GM12878 (cell line): ENCODE measurements at regions not wholly inside any gene's neighbourhood (a gene's known extent, or its start where the extent isn't known, plus 50 kb on each side); places are given as distances from the start of the nearest gene placed in this dataset.

ENCODE experiments used
- BHLHE40 ChIP-seq, 2 experiments: fragments of 450-650 bp in 1 of 2; IDR thresholded peaks; 2 replicates each; pipeline ENCODE4 v1.6.1; 2011 to 2017; ENCODE audit warnings: low read depth in 2 of 2, borderline replicate concordance in 1 of 2, improper control_type of control experiment in 1 of 2, low read length in 1 of 2, mild to moderate bottlenecking in 1 of 2
- CREB1 ChIP-seq: IDR thresholded peaks from 2 replicates; pipeline ENCODE4 v1.6.1; 2012; ENCODE audit warnings: low read depth, mild to moderate bottlenecking, inconsistent platforms
- ESRRA ChIP-seq: IDR thresholded peaks from 2 replicates; pipeline ENCODE4 v1.6.1; 2012; ENCODE audit warnings: mild to moderate bottlenecking, low read length, improper control_type of control experiment
- FOXK2 ChIP-seq: fragments of 450-650 bp; IDR thresholded peaks from 2 replicates; pipeline ENCODE4 v1.6.1; 2017; ENCODE audit warnings: mild to moderate bottlenecking, moderate library complexity
- MYC ChIP-seq: IDR thresholded peaks from 2 replicates; pipeline ENCODE4 v1.6.1; 2011; ENCODE audit warnings: mild to moderate bottlenecking, low read length, moderate library complexity, inconsistent platforms; ENCODE audit not compliant: insufficient read depth, insufficient replicate concordance, insufficient read length, severe bottlenecking
- NRF1 ChIP-seq: conservative IDR thresholded peaks from 2 replicates; pipeline ENCODE4 v1.6.1; 2011; ENCODE audit warnings: mild to moderate bottlenecking, low read depth, low read length, improper control_type of control experiment
- RAD21 ChIP-seq: IDR thresholded peaks from 2 replicates; pipeline ENCODE4 v1.6.1; 2011; ENCODE audit warnings: mild to moderate bottlenecking, low read depth, low read length, moderate library complexity; ENCODE audit not compliant: insufficient read depth
- SIN3A ChIP-seq: IDR thresholded peaks from 2 replicates; pipeline ENCODE4 v1.6.1; 2012; ENCODE audit warnings: low read depth, low read length, improper control_type of control experiment
- SP1 ChIP-seq: IDR thresholded peaks from one replicate; pipeline ENCODE4 v1.6.1; 2011; ENCODE audit warnings: low read depth, low read length
- SREBF1 ChIP-seq: IDR thresholded peaks from 2 replicates; pipeline ENCODE4 v1.6.1; 2012; ENCODE audit warnings: mild to moderate bottlenecking, low read length
- TF ChIP-seq, protein P1 (sequence below), 3 experiments: IDR thresholded peaks in 2 of 3; conservative IDR thresholded peaks in 1 of 3; 2 replicates each; pipeline ENCODE4 v1.5.1; 2011; ENCODE audit warnings: low read depth in 3 of 3, low read length in 3 of 3, mild to moderate bottlenecking in 3 of 3, control low read depth in 2 of 3, moderate library complexity in 2 of 3, inconsistent platforms in 1 of 3, mixed read lengths in 1 of 3; ENCODE audit not compliant: control insufficient read depth in 2 of 3, insufficient read depth in 1 of 3; ENCODE audit errors: extremely low read depth in 1 of 3
- TF ChIP-seq, protein P2 (sequence below): IDR thresholded peaks from 2 replicates; pipeline ENCODE4 v1.6.1; 2012; ENCODE audit warnings: low read depth, low read length, improper control_type of control experiment
- TF ChIP-seq, protein P3 (sequence below): fragments of 450-650 bp; IDR thresholded peaks from 2 replicates; pipeline ENCODE4 v1.6.1; 2014; ENCODE audit warnings: mild to moderate bottlenecking
- TF ChIP-seq, protein P4 (sequence below): fragments of 450-650 bp; conservative IDR thresholded peaks from 2 replicates; pipeline ENCODE4 v1.6.1; 2017; ENCODE audit warnings: mild to moderate bottlenecking, moderate library complexity

DNA sequence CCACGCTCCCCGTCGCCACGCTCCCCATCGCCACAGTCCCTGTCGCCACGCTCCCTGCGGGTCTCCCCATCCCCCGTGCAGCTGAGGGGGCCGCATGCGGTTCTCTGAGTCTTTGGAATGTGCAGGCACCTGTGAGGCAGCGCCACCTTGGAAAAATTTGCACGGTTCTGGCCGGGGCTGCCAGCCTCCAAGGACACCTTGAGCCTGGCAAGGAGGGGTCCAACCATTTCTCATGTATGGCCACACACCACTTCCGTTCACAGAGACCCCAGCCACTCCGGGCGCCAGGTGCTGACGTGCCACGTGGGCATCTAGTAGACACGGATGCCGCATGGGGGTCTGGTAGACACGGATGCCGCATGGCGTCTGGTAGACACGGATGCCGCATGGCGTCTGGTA is 70.5 kb upstream of the ADGRA1 start:
- TF ChIP-seq, protein P1, sequence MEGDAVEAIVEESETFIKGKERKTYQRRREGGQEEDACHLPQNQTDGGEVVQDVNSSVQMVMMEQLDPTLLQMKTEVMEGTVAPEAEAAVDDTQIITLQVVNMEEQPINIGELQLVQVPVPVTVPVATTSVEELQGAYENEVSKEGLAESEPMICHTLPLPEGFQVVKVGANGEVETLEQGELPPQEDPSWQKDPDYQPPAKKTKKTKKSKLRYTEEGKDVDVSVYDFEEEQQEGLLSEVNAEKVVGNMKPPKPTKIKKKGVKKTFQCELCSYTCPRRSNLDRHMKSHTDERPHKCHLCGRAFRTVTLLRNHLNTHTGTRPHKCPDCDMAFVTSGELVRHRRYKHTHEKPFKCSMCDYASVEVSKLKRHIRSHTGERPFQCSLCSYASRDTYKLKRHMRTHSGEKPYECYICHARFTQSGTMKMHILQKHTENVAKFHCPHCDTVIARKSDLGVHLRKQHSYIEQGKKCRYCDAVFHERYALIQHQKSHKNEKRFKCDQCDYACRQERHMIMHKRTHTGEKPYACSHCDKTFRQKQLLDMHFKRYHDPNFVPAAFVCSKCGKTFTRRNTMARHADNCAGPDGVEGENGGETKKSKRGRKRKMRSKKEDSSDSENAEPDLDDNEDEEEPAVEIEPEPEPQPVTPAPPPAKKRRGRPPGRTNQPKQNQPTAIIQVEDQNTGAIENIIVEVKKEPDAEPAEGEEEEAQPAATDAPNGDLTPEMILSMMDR (IDR thresholded peaks at IDR 0.05 in 2 of 3, conservative IDR thresholded peaks at IDR 0.05 in 1 of 3; ENCODE audit: control insufficient read depth in 2 of 3, extremely low read depth in 1 of 3, insufficient read depth in 1 of 3, low read depth in 3 of 3, low read length in 3 of 3), result no peak
- TF ChIP-seq RAD21, result no peak
- TF ChIP-seq, protein P2, sequence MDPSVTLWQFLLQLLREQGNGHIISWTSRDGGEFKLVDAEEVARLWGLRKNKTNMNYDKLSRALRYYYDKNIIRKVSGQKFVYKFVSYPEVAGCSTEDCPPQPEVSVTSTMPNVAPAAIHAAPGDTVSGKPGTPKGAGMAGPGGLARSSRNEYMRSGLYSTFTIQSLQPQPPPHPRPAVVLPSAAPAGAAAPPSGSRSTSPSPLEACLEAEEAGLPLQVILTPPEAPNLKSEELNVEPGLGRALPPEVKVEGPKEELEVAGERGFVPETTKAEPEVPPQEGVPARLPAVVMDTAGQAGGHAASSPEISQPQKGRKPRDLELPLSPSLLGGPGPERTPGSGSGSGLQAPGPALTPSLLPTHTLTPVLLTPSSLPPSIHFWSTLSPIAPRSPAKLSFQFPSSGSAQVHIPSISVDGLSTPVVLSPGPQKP, result no peak
- TF ChIP-seq, protein P3, sequence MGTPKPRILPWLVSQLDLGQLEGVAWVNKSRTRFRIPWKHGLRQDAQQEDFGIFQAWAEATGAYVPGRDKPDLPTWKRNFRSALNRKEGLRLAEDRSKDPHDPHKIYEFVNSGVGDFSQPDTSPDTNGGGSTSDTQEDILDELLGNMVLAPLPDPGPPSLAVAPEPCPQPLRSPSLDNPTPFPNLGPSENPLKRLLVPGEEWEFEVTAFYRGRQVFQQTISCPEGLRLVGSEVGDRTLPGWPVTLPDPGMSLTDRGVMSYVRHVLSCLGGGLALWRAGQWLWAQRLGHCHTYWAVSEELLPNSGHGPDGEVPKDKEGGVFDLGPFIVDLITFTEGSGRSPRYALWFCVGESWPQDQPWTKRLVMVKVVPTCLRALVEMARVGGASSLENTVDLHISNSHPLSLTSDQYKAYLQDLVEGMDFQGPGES, result no peak
- TF ChIP-seq, protein P4, sequence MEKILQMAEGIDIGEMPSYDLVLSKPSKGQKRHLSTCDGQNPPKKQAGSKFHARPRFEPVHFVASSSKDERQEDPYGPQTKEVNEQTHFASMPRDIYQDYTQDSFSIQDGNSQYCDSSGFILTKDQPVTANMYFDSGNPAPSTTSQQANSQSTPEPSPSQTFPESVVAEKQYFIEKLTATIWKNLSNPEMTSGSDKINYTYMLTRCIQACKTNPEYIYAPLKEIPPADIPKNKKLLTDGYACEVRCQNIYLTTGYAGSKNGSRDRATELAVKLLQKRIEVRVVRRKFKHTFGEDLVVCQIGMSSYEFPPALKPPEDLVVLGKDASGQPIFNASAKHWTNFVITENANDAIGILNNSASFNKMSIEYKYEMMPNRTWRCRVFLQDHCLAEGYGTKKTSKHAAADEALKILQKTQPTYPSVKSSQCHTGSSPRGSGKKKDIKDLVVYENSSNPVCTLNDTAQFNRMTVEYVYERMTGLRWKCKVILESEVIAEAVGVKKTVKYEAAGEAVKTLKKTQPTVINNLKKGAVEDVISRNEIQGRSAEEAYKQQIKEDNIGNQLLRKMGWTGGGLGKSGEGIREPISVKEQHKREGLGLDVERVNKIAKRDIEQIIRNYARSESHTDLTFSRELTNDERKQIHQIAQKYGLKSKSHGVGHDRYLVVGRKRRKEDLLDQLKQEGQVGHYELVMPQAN, result no peak
- TF ChIP-seq SIN3A, result no peak
- TF ChIP-seq NRF1, result no peak
- no peak for TF ChIP-seq MYC
- no peak for TF ChIP-seq BHLHE40 (IDR thresholded peaks at IDR 0.05; ENCODE audit: borderline replicate concordance in 1 of 2, low read depth in 2 of 2, low read length in 1 of 2)
- TF ChIP-seq SP1, result no peak
- no peak for TF ChIP-seq ESRRA
- TF ChIP-seq FOXK2, result no peak
- no peak for TF ChIP-seq CREB1
- TF ChIP-seq SREBF1, result no peak
